ENCODE measurements at regions not wholly inside any gene's neighbourhood (a gene's known extent, or its start where the extent isn't known, plus 50 kb on each side); places are given as distances from the start of the nearest gene placed in this dataset.

- H3K36me3 ChIP-seq (ENCODE audit: control insufficient read depth, insufficient read depth, low read length), result no peaks in the 10 kb centered on the region
- DNase-seq (ENCODE audit: low read depth), result peak; percentile 41
- H3K27me3 ChIP-seq (ENCODE audit: control insufficient read depth, insufficient read depth, low read length), result peaks cover 2% of the 10 kb centered on the region
- no peak for FAIRE-seq
- TF ChIP-seq CTCF (IDR thresholded peaks at IDR 0.05; ENCODE audit: insufficient read depth, low read length, severe bottlenecking), result no peak
- no peak overlapping the region for H3K4me3 ChIP-seq (ENCODE audit: low read depth, low read length)
Observed at GRCh38 chr3:124620600-124621063, 109.6 kb upstream of the UMPS start.

- DNase-seq (ENCODE audit: low read depth), result no peak
- FAIRE-seq, result no peak
- no peaks in the 10 kb centered on the region for H3K36me3 ChIP-seq (ENCODE audit: control insufficient read depth, insufficient read depth, low read length)
- H3K27me3 ChIP-seq (ENCODE audit: control insufficient read depth, insufficient read depth, low read length), result no peaks in the 10 kb centered on the region
- TF ChIP-seq CTCF (IDR thresholded peaks at IDR 0.05; ENCODE audit: insufficient read depth, low read length, severe bottlenecking), result no peak
- no peak overlapping the region for H3K4me3 ChIP-seq (ENCODE audit: low read depth, low read length)
Observed at GRCh38 chr3:124621498-124621897, 108.8 kb upstream of the UMPS start.

- no peak overlapping the region for H3K4me3 ChIP-seq (ENCODE audit: low read depth, low read length)
- DNase-seq (ENCODE audit: low read depth), result no peak
- no peak for FAIRE-seq
- H3K36me3 ChIP-seq (ENCODE audit: control insufficient read depth, insufficient read depth, low read length), result no peaks in the 10 kb centered on the region
- TF ChIP-seq CTCF (IDR thresholded peaks at IDR 0.05; ENCODE audit: insufficient read depth, low read length, severe bottlenecking), result no peak
- no peaks in the 10 kb centered on the region for H3K27me3 ChIP-seq (ENCODE audit: control insufficient read depth, insufficient read depth, low read length)
Observed at GRCh38 chr3:124625074-124625473, 105.2 kb upstream of the UMPS start.

- DNase-seq (ENCODE audit: low read depth), result no peak
- no peak overlapping the region for H3K4me3 ChIP-seq (ENCODE audit: low read depth, low read length)
Observed at GRCh38 chr3:124627501-124627908, 102.7 kb upstream of the UMPS start.

GRCh38 chr3:124628863-124629262 is 101.4 kb upstream of the UMPS start:
- FAIRE-seq (no peak), DNase-seq (ENCODE audit: low read depth) (no peak)
- Histone ChIP-seq H3K27me3 (ENCODE audit: control insufficient read depth, insufficient read depth, low read length) (no peaks in the 10 kb centered on the region), H3K4me3 (ENCODE audit: low read depth, low read length) (no peak overlapping the region), H3K36me3 (ENCODE audit: control insufficient read depth, insufficient read depth, low read length) (no peaks in the 10 kb centered on the region)
- TF ChIP-seq CTCF (IDR thresholded peaks at IDR 0.05; ENCODE audit: insufficient read depth, low read length, severe bottlenecking), result no peak

More at GRCh38 chr3:124627501-124627908, 102.7 kb upstream of the UMPS start:
- peak; percentile 50 for FAIRE-seq
- H3K27me3 ChIP-seq (ENCODE audit: control insufficient read depth, insufficient read depth, low read length), result no peaks in the 10 kb centered on the region
- no peaks in the 10 kb centered on the region for H3K36me3 ChIP-seq (ENCODE audit: control insufficient read depth, insufficient read depth, low read length)
- no peak for TF ChIP-seq CTCF (IDR thresholded peaks at IDR 0.05; ENCODE audit: insufficient read depth, low read length, severe bottlenecking)

GRCh38 chr3:124629497-124629896 is 100.8 kb upstream of the UMPS start:
- DNase-seq (ENCODE audit: low read depth), result no peak
- no peaks in the 10 kb centered on the region for H3K27me3 ChIP-seq (ENCODE audit: control insufficient read depth, insufficient read depth, low read length)
- no peaks in the 10 kb centered on the region for H3K36me3 ChIP-seq (ENCODE audit: control insufficient read depth, insufficient read depth, low read length)
- TF ChIP-seq CTCF (IDR thresholded peaks at IDR 0.05; ENCODE audit: insufficient read depth, low read length, severe bottlenecking), result no peak
- FAIRE-seq, result no peak
- H3K4me3 ChIP-seq (ENCODE audit: low read depth, low read length), result no peak overlapping the region

All from bronchial epithelial cell (primary cell).